GM18951 (cell line): ENCODE measurements at regions not wholly inside any gene's neighbourhood (a gene's known extent, or its start where the extent isn't known, plus 50 kb on each side); places are given as distances from the start of the nearest gene placed in this dataset.
"Not testable (repeated sequence)": the region's sequence is repeated elsewhere in the genome, so short reads cannot be mapped to it uniquely, and the experiment has no call there.

Experiments used
- POLR2A ChIP-seq: IDR thresholded peaks from 4 replicates; pipeline ENCODE4 v1.6.1; 2011; ENCODE audit warnings: mild to moderate bottlenecking; ENCODE audit not compliant: insufficient read length, insufficient read depth; ENCODE audit errors: extremely low read depth
- in situ Hi-C: fragments of 300-500 bp; cut with MboI; formaldehyde crosslinking; loops from one replicate; pipeline ENCODE4 v1.12.0; 2022; ENCODE audit warnings: low sequenced_read_pairs, mixed read lengths, inconsistent platforms; ENCODE audit not compliant: unreplicated experiment

GRCh38 chr6:1179571-1180459 is 132.1 kb upstream of the FOXQ1 start:
- no peak for TF ChIP-seq POLR2A
- in situ Hi-C loops: no loop called here

- in situ Hi-C loops: no loop called here
- no peak for TF ChIP-seq POLR2A
Measured at GRCh38 chr6:1178590-1178989, 133.3 kb upstream of the FOXQ1 start.

- TF ChIP-seq POLR2A: no peak
- in situ Hi-C loops: no loop called here
Measured at GRCh38 chr6:1176567-1176966, 135.3 kb upstream of the FOXQ1 start.

GRCh38 chr6:1175877-1176276 is 136.0 kb upstream of the FOXQ1 start:
- in situ Hi-C loops: no loop called here
- TF ChIP-seq POLR2A: no peak

- TF ChIP-seq POLR2A: no peak
- in situ Hi-C loops: no loop called here
Measured at GRCh38 chr6:1170794-1171193, 141.1 kb upstream of the FOXQ1 start.

GRCh38 chr6:1164600-1164999 is 147.3 kb upstream of the FOXQ1 start:
- no peak for TF ChIP-seq POLR2A
- in situ Hi-C loops: no loop called here

- in situ Hi-C loops: no loop called here
- TF ChIP-seq POLR2A: no peak
Measured at GRCh38 chr6:1163501-1163900, 148.4 kb upstream of the FOXQ1 start.

GRCh38 chr6:1162367-1163275 is 149.3 kb upstream of the FOXQ1 start:
- TF ChIP-seq POLR2A: no peak
- in situ Hi-C loops: no loop called here

- in situ Hi-C loops: not testable (repeated sequence)
Measured at GRCh38 chr6:1156411-1156810, 155.5 kb upstream of the FOXQ1 start.

- TF ChIP-seq POLR2A: no peak
- in situ Hi-C loops: no loop called here
Measured at GRCh38 chr6:1153696-1154245, 158.1 kb upstream of the FOXQ1 start.

- no peak for TF ChIP-seq POLR2A
- in situ Hi-C loops: no loop called here
Measured at GRCh38 chr6:1146500-1146899, 165.4 kb upstream of the FOXQ1 start.

- TF ChIP-seq POLR2A: no peak
- in situ Hi-C loops: no loop called here
Measured at GRCh38 chr6:1145768-1146218, 166.1 kb upstream of the FOXQ1 start.
